Glutamatergic neuron (in vitro differentiated cells): ENCODE measurements at regions not wholly inside any gene's neighbourhood (a gene's known extent, or its start where the extent isn't known, plus 50 kb on each side); places are given as distances from the start of the nearest gene placed in this dataset.

ENCODE experiments used
- DNase-seq: peaks from one replicate; pipeline ENCODE4 v3.0.0; 2022
- H3K27ac Mint-ChIP-seq: one replicate; pipeline ENCODE4 v1.8.0; 2020; ENCODE audit warnings: mild to moderate bottlenecking, mixed read lengths, inconsistent platforms; ENCODE audit not compliant: unreplicated experiment
- H3K27me3 Mint-ChIP-seq: one replicate; pipeline ENCODE4 v1.8.0; 2020; ENCODE audit warnings: mild to moderate bottlenecking, moderate library complexity, mixed read lengths, inconsistent platforms; ENCODE audit not compliant: unreplicated experiment
- H3K36me3 Mint-ChIP-seq: one replicate; pipeline ENCODE4 v1.8.0; 2020; ENCODE audit warnings: mild to moderate bottlenecking, mixed read lengths, inconsistent platforms; ENCODE audit not compliant: unreplicated experiment
- H3K4me1 Mint-ChIP-seq: one replicate; pipeline ENCODE4 v1.8.0; 2020; ENCODE audit warnings: mild to moderate bottlenecking, low read depth, mixed read lengths, inconsistent platforms; ENCODE audit not compliant: unreplicated experiment
- H3K4me3 Mint-ChIP-seq: one replicate; pipeline ENCODE4 v1.8.0; 2020; ENCODE audit warnings: mild to moderate bottlenecking, mixed read lengths, inconsistent platforms; ENCODE audit not compliant: unreplicated experiment
- H3K9me3 Mint-ChIP-seq: one replicate; pipeline ENCODE4 v1.8.0; 2020; ENCODE audit warnings: mild to moderate bottlenecking, moderate library complexity, mixed read lengths, inconsistent platforms; ENCODE audit not compliant: unreplicated experiment
- CTCF ChIP-seq: fragments of 200-600 bp; sonication (generic); IDR thresholded peaks from one replicate; pipeline ENCODE4 v1.5.0; 2021; ENCODE audit not compliant: partially characterized antibody, unreplicated experiment

GRCh38 chr14:26233118-26233517 is 364.7 kb downstream of the NOVA1 start:
- no peak for DNase-seq
- Mint-ChIP-seq H3K9me3 (no peaks in the 10 kb centered on the region), H3K27me3 (no peaks in the 10 kb centered on the region), H3K27ac (no peak overlapping the region), H3K4me1 (no peaks in the 10 kb centered on the region), H3K4me3 (no peak overlapping the region), H3K36me3 (no peaks in the 10 kb centered on the region)
- TF ChIP-seq CTCF: no peak

GRCh38 chr14:26218861-26219260 is 379.0 kb downstream of the NOVA1 start:
- Mint-ChIP-seq H3K9me3 (peaks cover 10% of the 10 kb centered on the region), H3K36me3 (no peaks in the 10 kb centered on the region), H3K4me1 (peaks cover 37% of the 10 kb centered on the region), H3K4me3 (no peak overlapping the region), H3K27me3 (peaks cover 7% of the 10 kb centered on the region), H3K27ac (peak overlapping the region; percentile 71)
- DNase-seq: no peak
- TF ChIP-seq CTCF: no peak

- H3K9me3 Mint-ChIP-seq: peaks cover 10% of the 10 kb centered on the region
- H3K27ac Mint-ChIP-seq: peak overlapping the region; percentile 82
- H3K4me1 Mint-ChIP-seq: peaks cover 46% of the 10 kb centered on the region
- no peak for TF ChIP-seq CTCF
- H3K27me3 Mint-ChIP-seq: peaks cover 7% of the 10 kb centered on the region
- H3K36me3 Mint-ChIP-seq: no peaks in the 10 kb centered on the region
- peak overlapping the region; percentile 47 for H3K4me3 Mint-ChIP-seq
- no peak for DNase-seq
Observed at GRCh38 chr14:26217778-26218177, 380.1 kb downstream of the NOVA1 start.

GRCh38 chr14:26216786-26217185 is 381.0 kb downstream of the NOVA1 start:
- H3K4me1 Mint-ChIP-seq: peaks cover 49% of the 10 kb centered on the region
- no peak overlapping the region for H3K4me3 Mint-ChIP-seq
- no peak overlapping the region for H3K27ac Mint-ChIP-seq
- H3K36me3 Mint-ChIP-seq: no peaks in the 10 kb centered on the region
- peaks cover 10% of the 10 kb centered on the region for H3K9me3 Mint-ChIP-seq
- H3K27me3 Mint-ChIP-seq: peaks cover 7% of the 10 kb centered on the region
- no peak for DNase-seq
- TF ChIP-seq CTCF: no peak

GRCh38 chr14:26213846-26214575 is 383.8 kb downstream of the NOVA1 start:
- H3K36me3 Mint-ChIP-seq: no peaks in the 10 kb centered on the region
- no peak for DNase-seq
- TF ChIP-seq CTCF: no peak
- peaks cover 47% of the 10 kb centered on the region for H3K4me1 Mint-ChIP-seq
- H3K4me3 Mint-ChIP-seq: peak overlapping the region; percentile 9
- H3K27ac Mint-ChIP-seq: peak overlapping the region; percentile 71
- peaks cover 7% of the 10 kb centered on the region for H3K27me3 Mint-ChIP-seq
- H3K9me3 Mint-ChIP-seq: peaks cover 10% of the 10 kb centered on the region
